Hematopoietic multipotent progenitor cell treated with erythropoietin and hydrocortisone succinate and interleukin-3 and kit ligand, for 8 days (in vitro differentiated cells): ENCODE measurements at regions not wholly inside any gene's neighbourhood (a gene's known extent, or its start where the extent isn't known, plus 50 kb on each side); places are given as distances from the start of the nearest gene placed in this dataset.

Experiments used
- DNase-seq: peaks from one replicate; pipeline ENCODE4 v3.0.0-alpha.2; 2015

GRCh38 chr12:82149045-82149444 lies 209.1 kb downstream of the CCDC59 start:
- no peak for DNase-seq

GRCh38 chr12:82146740-82147139 lies 211.4 kb downstream of the CCDC59 start:
- DNase-seq = no peak

DNA sequence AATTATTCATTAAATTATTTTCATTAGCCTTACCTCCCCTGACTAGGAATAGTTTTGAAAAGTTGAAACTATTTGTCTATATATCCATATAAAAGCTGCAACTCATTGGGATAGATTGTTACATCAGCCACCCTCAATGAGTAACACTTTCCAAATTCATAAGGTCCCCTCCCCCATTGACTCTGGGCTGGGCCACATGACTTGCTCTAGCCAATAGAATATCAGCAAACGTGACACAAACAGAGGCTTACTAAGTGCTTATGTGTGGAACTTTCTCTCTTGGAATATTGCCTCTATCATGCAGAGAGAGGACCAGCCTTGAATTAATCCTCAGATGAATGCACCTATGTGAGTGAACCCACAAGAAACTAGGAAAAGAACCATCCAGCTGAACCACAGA lies 213.7 kb downstream of the CCDC59 start:
- DNase-seq = no peak

DNA sequence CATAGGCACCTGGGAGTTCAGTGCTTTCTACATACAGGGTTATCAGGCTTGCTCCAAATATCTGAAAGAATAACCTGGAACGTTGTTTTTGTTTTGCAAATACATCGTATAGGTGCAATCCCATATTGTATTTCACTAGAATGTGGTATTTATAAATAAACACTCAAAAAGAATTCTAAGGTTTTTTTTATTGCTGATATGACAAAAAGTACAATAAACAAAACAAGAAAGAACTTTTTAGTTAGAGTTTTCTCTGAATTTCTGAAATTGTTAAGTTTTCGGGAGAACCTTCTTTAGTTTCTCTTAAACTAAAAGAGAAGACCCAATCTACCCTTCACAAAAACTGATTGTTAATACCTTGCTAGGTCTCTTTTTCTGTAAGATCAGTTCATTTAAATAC lies 225.8 kb downstream of the CCDC59 start:
- no peak for DNase-seq

GRCh38 chr12:82130762-82131161 lies 227.4 kb downstream of the CCDC59 start:
- DNase-seq = no peak

DNA sequence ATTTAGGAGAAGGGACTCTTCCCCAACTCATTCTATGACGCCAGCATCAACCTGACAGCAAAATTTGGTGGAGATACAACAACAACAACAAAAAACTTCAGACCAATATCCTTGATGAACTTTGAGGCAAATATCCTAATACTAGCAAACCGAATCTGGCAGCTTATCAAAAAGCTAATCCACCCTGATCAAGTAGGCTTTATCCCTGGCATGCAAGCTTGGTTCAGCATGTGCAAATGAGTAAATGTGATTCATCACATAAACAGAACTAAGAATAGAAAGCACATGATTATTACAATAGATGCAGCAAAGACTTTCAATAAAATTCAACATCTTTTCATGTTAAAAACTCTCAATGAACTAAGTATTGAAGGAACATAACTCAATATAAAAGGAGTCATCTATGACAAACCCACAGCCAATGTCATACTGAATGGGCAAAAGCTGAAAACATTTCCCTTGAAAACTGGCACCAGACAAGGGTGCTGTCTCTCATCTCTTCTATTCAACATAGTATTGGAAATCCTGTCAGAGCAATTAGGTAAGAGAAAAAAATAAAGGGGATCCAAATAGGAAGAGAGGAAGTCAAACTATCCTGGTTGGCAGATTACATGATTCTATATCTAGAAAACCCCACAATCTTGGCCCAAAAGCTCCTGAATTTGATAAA lies 233.3 kb downstream of the CCDC59 start:
- DNase-seq = no peak

DNA sequence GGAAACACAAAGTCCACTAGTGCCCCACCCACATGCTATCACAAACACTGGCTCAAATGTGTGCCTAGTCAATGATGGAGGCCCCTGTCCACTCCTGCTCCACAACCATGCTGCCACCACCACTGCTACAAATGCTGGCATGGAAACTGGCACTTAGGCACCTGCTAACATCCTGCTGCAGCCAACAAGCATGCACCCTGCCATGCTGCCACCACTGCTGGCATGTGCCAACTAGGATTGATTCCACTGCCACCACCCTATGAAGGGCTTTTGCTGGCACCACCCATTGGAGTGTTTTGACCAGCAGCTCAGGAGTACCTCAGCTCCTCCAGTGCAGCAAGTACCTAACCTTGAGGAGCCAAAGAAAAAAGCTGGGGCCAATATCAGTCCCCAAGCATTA lies 236.6 kb downstream of the CCDC59 start:
- no peak for DNase-seq

GRCh38 chr12:82120901-82121300 lies 237.3 kb downstream of the CCDC59 start:
- no peak for DNase-seq

- no peak for DNase-seq
These were observed 248.9 kb downstream of the CCDC59 start for GRCh38 chr12:82109243-82109642.

DNA sequence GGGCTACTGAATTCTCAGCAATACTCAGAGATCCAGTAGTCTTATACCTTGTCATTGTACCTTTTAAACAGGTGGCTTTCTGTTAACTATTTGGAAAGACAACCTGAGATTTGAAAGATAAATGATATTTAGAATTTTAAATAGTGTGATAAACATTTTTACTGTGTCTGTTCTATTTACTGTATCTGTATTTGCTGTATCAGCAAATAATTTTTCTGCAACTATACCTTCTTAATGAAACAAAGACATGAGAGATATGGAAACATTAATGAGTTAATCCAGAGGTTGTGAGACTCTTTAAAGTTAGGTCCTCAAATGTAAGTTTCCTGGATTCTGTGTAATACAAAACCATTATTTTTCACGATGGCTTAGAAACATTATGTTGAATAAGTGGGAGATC lies 249.6 kb downstream of the CCDC59 start:
- no peak for DNase-seq

- DNase-seq = no peak
These were observed 259.0 kb downstream of the CCDC59 start for GRCh38 chr12:82099216-82099615.

DNA sequence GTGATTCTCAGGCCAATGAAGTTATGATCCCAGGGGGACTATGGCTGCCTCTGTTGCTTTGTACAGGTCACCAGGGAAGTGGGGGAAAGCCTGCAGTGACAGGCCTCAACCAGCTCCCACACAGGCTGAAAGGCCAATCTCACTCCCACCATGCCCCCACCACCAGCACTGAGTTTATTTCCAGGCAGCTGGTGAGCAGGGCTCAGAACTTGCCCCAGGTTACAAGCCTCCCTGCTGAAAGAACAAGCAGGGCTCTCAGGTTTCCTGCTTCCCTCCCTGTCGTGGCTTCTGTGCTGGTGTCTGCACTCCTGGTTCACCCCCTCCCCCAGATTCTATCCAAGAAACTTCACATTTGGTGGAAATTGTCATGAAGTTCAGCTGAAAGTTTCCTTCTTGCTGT lies 260.3 kb downstream of the CCDC59 start:
- DNase-seq = no peak

DNA sequence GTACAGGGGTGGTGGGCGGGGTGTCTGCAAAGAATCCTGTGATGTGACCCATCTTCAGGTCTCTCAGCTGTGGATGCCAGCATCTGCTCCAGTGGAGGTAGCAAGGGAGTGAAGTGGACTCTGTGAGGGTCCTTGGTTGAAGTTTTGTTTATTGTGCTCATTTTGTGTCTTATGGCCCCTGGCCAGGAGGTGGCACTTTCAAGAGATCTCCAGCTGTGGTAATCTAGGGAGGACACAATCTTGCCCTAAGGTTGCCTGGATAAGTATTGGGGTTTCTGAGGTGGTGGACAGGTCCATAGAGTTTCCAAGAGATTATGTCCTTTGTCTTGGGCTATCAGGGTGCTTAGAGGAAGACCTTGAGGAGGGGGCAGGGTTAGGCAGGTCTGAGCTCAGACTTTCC lies 260.7 kb downstream of the CCDC59 start:
- no peak for DNase-seq

GRCh38 chr12:82090165-82090564 lies 268.0 kb downstream of the CCDC59 start:
- no peak for DNase-seq

DNA sequence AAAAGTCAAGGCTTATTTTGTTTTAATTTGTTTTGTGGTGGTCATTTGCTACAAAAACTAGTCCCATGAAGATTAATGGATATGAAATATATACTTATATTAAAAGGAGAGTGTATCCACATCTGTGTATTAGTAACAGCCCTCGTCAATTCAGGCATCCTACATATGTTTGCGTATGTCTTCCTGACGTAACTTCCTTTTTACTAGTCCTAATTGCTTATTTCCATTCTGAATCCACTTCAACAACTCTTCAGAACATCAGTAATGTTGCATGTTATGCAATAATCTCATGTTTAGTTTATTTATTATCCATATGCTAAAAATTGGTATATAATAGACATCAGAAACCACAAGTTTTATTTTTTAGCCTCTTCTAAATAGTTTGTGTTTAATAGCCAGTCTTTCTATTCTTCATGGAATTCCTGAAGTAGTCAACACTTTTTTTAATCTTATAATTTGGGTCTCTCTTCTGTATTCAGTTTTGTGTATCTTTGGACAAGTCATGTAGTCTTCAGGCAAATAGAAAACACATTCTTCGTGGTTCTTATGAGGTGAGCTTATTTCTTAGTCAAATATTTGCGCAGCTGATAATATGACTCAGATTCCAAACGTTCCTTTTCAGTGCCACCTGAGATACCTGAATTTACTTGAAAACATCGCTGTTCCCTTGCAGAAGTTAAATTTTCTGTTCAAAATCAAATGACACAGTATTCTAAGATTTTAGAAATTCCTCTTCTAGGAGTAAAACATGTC lies 268.6 kb downstream of the CCDC59 start:
- DNase-seq = no peak

GRCh38 chr12:82082501-82082900 lies 275.7 kb downstream of the CCDC59 start:
- DNase-seq = no peak

DNA sequence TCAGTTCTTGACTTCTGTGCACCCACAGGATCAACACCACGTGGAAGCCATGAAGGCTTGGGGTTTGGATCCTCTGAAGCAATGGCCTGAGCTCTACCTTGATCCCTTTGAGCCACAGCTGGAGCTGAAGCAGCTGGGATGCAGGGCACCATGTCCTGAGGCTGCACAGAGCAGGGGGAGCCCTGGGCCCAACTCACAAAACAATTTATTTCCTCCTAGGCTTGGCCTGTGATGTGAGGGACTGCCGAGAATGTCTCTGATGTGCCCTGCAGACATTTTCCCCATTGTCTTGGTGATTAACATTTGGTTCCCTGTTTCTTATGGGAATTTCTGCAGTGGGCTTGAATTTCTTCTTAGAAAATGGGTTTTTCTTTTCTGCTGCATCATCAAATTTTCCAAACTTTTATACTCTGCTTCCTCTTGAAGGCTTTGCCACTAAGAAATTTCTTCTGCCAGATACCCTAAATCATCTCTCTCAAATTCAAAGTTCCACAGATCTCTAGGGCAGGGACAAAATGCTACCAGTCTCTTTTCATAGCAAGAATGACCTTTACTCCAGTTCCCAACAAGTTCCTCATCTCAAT lies 288.2 kb downstream of the CCDC59 start:
- no peak for DNase-seq

DNA sequence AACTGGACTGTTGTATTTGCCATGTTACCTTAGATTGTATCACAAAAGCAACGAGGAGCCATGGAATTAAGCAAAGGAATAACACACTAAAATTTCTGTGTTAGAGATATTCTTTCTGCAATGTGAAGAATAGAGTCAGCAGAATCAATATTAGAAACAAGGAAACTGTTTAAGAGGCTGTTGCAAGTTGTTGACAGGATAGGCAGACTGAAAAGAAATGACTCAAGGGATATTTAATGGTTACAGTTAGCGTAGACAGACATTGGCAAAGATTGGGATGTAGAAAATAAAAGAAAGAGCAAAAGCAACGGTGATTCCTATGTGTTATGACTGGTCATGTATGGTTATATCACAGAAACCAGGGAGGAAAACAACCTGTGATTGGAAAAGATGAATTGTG lies 299.0 kb upstream of the PPFIA2 start:
- no peak for DNase-seq

- DNase-seq = no peak
These were observed 298.6 kb upstream of the PPFIA2 start for GRCh38 chr12:82057770-82058169.

- DNase-seq = no peak
These were observed 296.2 kb upstream of the PPFIA2 start for GRCh38 chr12:82055391-82055790.

DNA sequence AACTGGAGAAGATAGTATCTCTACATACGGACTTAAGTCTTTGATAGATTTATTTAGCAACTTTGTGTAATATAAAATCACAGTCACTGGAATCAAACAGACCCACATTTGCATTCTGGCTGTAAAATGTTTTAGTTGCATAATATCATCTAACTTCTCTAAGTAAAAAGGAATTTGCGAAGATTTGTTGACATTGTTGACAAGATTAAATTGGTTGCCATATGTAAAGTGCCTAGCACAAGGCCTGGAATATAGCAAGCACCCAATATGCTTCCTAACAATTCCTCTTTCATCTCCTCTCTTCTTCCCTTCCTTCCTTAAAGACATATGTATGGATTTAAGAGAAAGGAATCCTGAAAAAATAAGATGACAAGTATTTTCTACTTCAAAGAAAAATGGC lies 295.4 kb upstream of the PPFIA2 start:
- DNase-seq = no peak

GRCh38 chr12:82047446-82047845 lies 288.3 kb upstream of the PPFIA2 start:
- no peak for DNase-seq

GRCh38 chr12:82040987-82041743 lies 282.0 kb upstream of the PPFIA2 start:
- DNase-seq = no peak

- DNase-seq = no peak
These were observed 275.6 kb upstream of the PPFIA2 start for GRCh38 chr12:82034769-82035168.
